CD14-positive monocyte (primary cell): ENCODE measurements at regions not wholly inside any gene's neighbourhood (a gene's known extent, or its start where the extent isn't known, plus 50 kb on each side); places are given as distances from the start of the nearest gene placed in this dataset.

Source experiments
- DNase-seq, 3 donors: peaks; one replicate each; pipeline ENCODE4 v3.0.0-alpha.2; 2011 to 2022
- H2AFZ ChIP-seq: 2 replicates; pipeline ENCODE4 v1.6.0; 2012; ENCODE audit warnings: mild to moderate bottlenecking, low read depth, low read length, inconsistent platforms; ENCODE audit not compliant: insufficient read depth, poor library complexity, severe bottlenecking
- H3K27ac ChIP-seq, 2 donors: 1 replicate in 1 of 2; 2 replicates in 1 of 2; pipeline ENCODE4 v1.5.1; 2012 to 2013; ENCODE audit warnings: low read length in 2 of 2, control low read depth in 1 of 2, inconsistent platforms in 1 of 2, low read depth in 1 of 2, mild to moderate bottlenecking in 1 of 2
- H3K27me3 ChIP-seq, 2 donors: one replicate each; pipeline versions ENCODE4 v1.6.0 to v1.6.1; 2011 to 2013; ENCODE audit warnings: low read length in 2 of 2; ENCODE audit not compliant: control insufficient read depth in 2 of 2, insufficient read depth in 2 of 2
- H3K36me3 ChIP-seq, 2 donors: replicated peaks in 1 of 2; 1 replicate in 1 of 2; 2 replicates in 1 of 2; pipeline versions ENCODE4 v1.5.1 to v1.6.1; 2012 to 2013; ENCODE audit warnings: low read length in 2 of 2, control low read depth in 1 of 2, inconsistent platforms in 1 of 2, mild to moderate bottlenecking in 1 of 2; ENCODE audit not compliant: insufficient read depth in 2 of 2, control insufficient read depth in 1 of 2
- H3K4me1 ChIP-seq, 2 donors: 1 replicate in 1 of 2; 2 replicates in 1 of 2; pipeline versions ENCODE4 v1.5.1 to v1.6.1; 2012 to 2013; ENCODE audit warnings: low read length in 2 of 2, control low read depth in 1 of 2, inconsistent platforms in 1 of 2, mild to moderate bottlenecking in 1 of 2, moderate library complexity in 1 of 2; ENCODE audit not compliant: insufficient read depth in 2 of 2, control insufficient read depth in 1 of 2
- H3K4me2 ChIP-seq: replicated peaks from 2 replicates; pipeline ENCODE3; 2012; ENCODE audit warnings: low read length, moderate library complexity, mild to moderate bottlenecking; ENCODE audit not compliant: poor library complexity, severe bottlenecking; ENCODE audit errors: extremely low read depth
- H3K4me3 ChIP-seq, 3 experiments: fragments of 200-600 bp in 1 of 3; sonication (generic) in 1 of 3; replicated peaks in 1 of 3; 1 replicate in 2 of 3; 2 replicates in 1 of 3; pipeline ENCODE4 v1.5.1; 2011 to 2013; ENCODE audit warnings: low read length in 3 of 3, mild to moderate bottlenecking in 3 of 3, control low read depth in 2 of 3, low read depth in 2 of 3, inconsistent platforms in 1 of 3, moderate library complexity in 1 of 3
- H3K79me2 ChIP-seq: 2 replicates; pipeline ENCODE4 v1.6.0; 2012; ENCODE audit warnings: mild to moderate bottlenecking, control low read depth, inconsistent platforms, low read length, moderate library complexity; ENCODE audit not compliant: insufficient read depth
- H3K9ac ChIP-seq: 2 replicates; pipeline ENCODE4 v1.6.0; 2017; ENCODE audit warnings: low read length, mild to moderate bottlenecking; ENCODE audit not compliant: insufficient read depth, poor library complexity, severe bottlenecking
- H3K9me3 ChIP-seq, 2 donors: replicated peaks in 1 of 2; 1 replicate in 1 of 2; 2 replicates in 1 of 2; pipeline versions ENCODE4 v1.5.1 to v1.6.1; 2012 to 2013; ENCODE audit warnings: low read length in 2 of 2, control low read depth in 1 of 2; ENCODE audit not compliant: control insufficient read depth in 1 of 2, insufficient read depth in 1 of 2
- H4K20me1 ChIP-seq: 2 replicates; pipeline ENCODE4 v1.6.0; 2012; ENCODE audit warnings: mild to moderate bottlenecking, low read length, control low read depth, moderate library complexity; ENCODE audit not compliant: insufficient read depth
- H3K27ac Mint-ChIP-seq, 7 donors: one replicate each; pipeline ENCODE4 v1.8.0; 2020; ENCODE audit warnings: mild to moderate bottlenecking in 7 of 7, mixed read lengths in 7 of 7, moderate library complexity in 6 of 7, inconsistent platforms in 2 of 7
- H3K27me3 Mint-ChIP-seq, 3 donors: one replicate each; pipeline ENCODE4 v1.8.0; 2021 to 2022; ENCODE audit warnings: low read depth in 3 of 3, mild to moderate bottlenecking in 3 of 3, mixed read lengths in 3 of 3, moderate library complexity in 3 of 3, inconsistent platforms in 1 of 3
- H3K36me3 Mint-ChIP-seq, 2 donors: one replicate each; pipeline ENCODE4 v1.8.0; 2020; ENCODE audit warnings: mixed read lengths in 2 of 2, inconsistent platforms in 1 of 2, mild to moderate bottlenecking in 1 of 2
- H3K4me1 Mint-ChIP-seq: one replicate; pipeline ENCODE4 v1.8.0; 2020; ENCODE audit warnings: mild to moderate bottlenecking, mixed read lengths
- H3K4me3 Mint-ChIP-seq, 2 donors: one replicate each; pipeline ENCODE4 v1.8.0; 2020; ENCODE audit warnings: mild to moderate bottlenecking in 2 of 2, mixed read lengths in 2 of 2, moderate library complexity in 1 of 2
- H3K9me3 Mint-ChIP-seq, 7 donors: one replicate each; pipeline ENCODE4 v1.8.0; 2020 to 2022; ENCODE audit warnings: mixed read lengths in 7 of 7, mild to moderate bottlenecking in 6 of 7, moderate library complexity in 6 of 7, inconsistent platforms in 2 of 7
- intact Hi-C, 2 donors: fragments of 100-400 bp; cut with micrococcal nuclease; formaldehyde crosslinking; loops; one replicate each; pipeline versions ENCODE4 v1.15.0 to v1.15.1; 2023
- TF ChIP-seq, protein P1 (sequence below): fragments of 200-600 bp; IDR thresholded peaks from one replicate; pipeline ENCODE4 v1.8.0; 2022; ENCODE audit warnings: antibody characterized with exemption, mild to moderate bottlenecking

- no peak for DNase-seq
- Mint-ChIP-seq H3K27ac (no peak overlapping the region), H3K36me3 (no peaks in the 10 kb centered on the region), H3K27me3 (no peaks in the 10 kb centered on the region), H3K4me1 (no peaks in the 10 kb centered on the region), H3K4me3 (no peak overlapping the region), H3K9me3 (peaks cover 0 to 7% (median 2%) of the 10 kb centered on the region in 7 donors)
- no peak overlapping the region for H3K4me2 ChIP-seq
- no peaks in the 10 kb centered on the region for H3K27me3 ChIP-seq
- no peaks in the 10 kb centered on the region for H3K79me2 ChIP-seq
- no peak overlapping the region for H3K4me3 ChIP-seq
- no peak overlapping the region for H3K27ac ChIP-seq
- H3K4me1 ChIP-seq = no peaks in the 10 kb centered on the region
- H2AFZ ChIP-seq = no peak overlapping the region
- H4K20me1 ChIP-seq = no peaks in the 10 kb centered on the region
- intact Hi-C loops = no loop called here
- H3K9ac ChIP-seq = no peak overlapping the region
- TF ChIP-seq, protein P1, sequence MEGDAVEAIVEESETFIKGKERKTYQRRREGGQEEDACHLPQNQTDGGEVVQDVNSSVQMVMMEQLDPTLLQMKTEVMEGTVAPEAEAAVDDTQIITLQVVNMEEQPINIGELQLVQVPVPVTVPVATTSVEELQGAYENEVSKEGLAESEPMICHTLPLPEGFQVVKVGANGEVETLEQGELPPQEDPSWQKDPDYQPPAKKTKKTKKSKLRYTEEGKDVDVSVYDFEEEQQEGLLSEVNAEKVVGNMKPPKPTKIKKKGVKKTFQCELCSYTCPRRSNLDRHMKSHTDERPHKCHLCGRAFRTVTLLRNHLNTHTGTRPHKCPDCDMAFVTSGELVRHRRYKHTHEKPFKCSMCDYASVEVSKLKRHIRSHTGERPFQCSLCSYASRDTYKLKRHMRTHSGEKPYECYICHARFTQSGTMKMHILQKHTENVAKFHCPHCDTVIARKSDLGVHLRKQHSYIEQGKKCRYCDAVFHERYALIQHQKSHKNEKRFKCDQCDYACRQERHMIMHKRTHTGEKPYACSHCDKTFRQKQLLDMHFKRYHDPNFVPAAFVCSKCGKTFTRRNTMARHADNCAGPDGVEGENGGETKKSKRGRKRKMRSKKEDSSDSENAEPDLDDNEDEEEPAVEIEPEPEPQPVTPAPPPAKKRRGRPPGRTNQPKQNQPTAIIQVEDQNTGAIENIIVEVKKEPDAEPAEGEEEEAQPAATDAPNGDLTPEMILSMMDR = no peak
- no peaks in the 10 kb centered on the region for H3K9me3 ChIP-seq
- H3K36me3 ChIP-seq = no peaks in the 10 kb centered on the region
Measured at GRCh38 chr5:20050262-20050661, 62.3 kb upstream of the CDH18 start.

DNA sequence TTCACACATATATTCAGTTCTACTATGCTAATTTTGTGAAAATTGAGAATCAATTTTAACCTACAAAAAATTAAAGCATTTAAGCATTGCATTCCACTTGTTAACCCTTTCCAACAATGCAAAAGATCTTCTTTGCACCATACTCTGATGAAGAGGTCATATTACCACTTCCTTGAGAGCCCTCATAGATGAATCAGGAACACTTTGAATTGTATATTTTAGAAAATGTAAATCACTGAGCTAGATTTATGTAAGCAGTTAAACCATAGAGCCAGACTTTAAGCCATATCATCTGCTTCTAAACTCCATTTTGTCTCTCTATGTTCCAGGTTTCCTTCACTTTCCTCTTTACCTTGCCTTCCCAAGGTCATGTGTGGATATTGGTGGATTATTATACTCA lies 56.5 kb upstream of the CDH18 start:
- H3K27ac Mint-ChIP-seq = no peak overlapping the region
- TF ChIP-seq, protein P1 = no peak
- H3K4me2 ChIP-seq = no peak overlapping the region

More for the DNA sequence above, 56.5 kb upstream of the CDH18 start:
- Histone ChIP-seq H3K4me3 (no peak overlapping the region), H3K9ac (no peak overlapping the region), H3K79me2 (no peaks in the 10 kb centered on the region), H3K9me3 (no peaks in the 10 kb centered on the region), H3K27me3 (no peaks in the 10 kb centered on the region), H3K36me3 (no peaks in the 10 kb centered on the region), H3K4me1 (no peaks in the 10 kb centered on the region), H3K27ac (no peak overlapping the region), H2AFZ (no peak overlapping the region), H4K20me1 (no peaks in the 10 kb centered on the region)
- Mint-ChIP-seq H3K27me3 (no peaks in the 10 kb centered on the region), H3K4me3 (no peak overlapping the region), H3K9me3 (peaks cover 0 to 9% (median 2%) of the 10 kb centered on the region in 7 donors), H3K36me3 (no peaks in the 10 kb centered on the region), H3K4me1 (no peaks in the 10 kb centered on the region)
- DNase-seq = no peak
- intact Hi-C loops = no loop called here
